DND-41 (cell line): ENCODE measurements at regions not wholly inside any gene's neighbourhood (a gene's known extent, or its start where the extent isn't known, plus 50 kb on each side); places are given as distances from the start of the nearest gene placed in this dataset.

Source experiments
- ATAC-seq: fragments of 200-7000 bp; cut with Tn5 transposase; 3 replicates; pipeline ENCODE4 v1.9.1; 2021; ENCODE audit warnings: low read depth; ENCODE audit not compliant: insufficient read depth
- DNase-seq: peaks from one replicate; pipeline ENCODE4 v3.0.0-alpha.2; 2020
- H2AFZ ChIP-seq: 2 replicates; pipeline ENCODE4 v1.6.0; 2012; ENCODE audit warnings: low read depth, low read length
- H3K27ac ChIP-seq: 2 replicates; pipeline ENCODE4 v1.5.1; 2012; ENCODE audit warnings: low read length, inconsistent platforms
- H3K27me3 ChIP-seq: fragments of 200-600 bp; sonication (generic); 2 replicates; pipeline ENCODE4 v1.6.0; 2012; ENCODE audit warnings: low read length, mild to moderate bottlenecking, inconsistent platforms; ENCODE audit not compliant: insufficient read depth, poor library complexity
- H3K36me3 ChIP-seq: 2 replicates; pipeline ENCODE4 v1.5.1; 2012; ENCODE audit warnings: low read length, inconsistent platforms; ENCODE audit not compliant: insufficient read depth
- H3K4me1 ChIP-seq: 2 replicates; pipeline ENCODE4 v1.5.1; 2012; ENCODE audit warnings: mild to moderate bottlenecking, low read length; ENCODE audit not compliant: insufficient read depth
- H3K4me2 ChIP-seq: 2 replicates; pipeline ENCODE4 v1.6.0; 2012; ENCODE audit warnings: mild to moderate bottlenecking, moderate library complexity, low read length, inconsistent platforms; ENCODE audit not compliant: insufficient read depth
- H3K4me3 ChIP-seq, 2 experiments: fragments of 200-600 bp in 1 of 2; shearing (Covaris generic) in 1 of 2; 2 replicates each; pipeline ENCODE4 v1.5.1; 2012 to 2016; ENCODE audit warnings: inconsistent platforms in 2 of 2, low read length in 2 of 2, mild to moderate bottlenecking in 2 of 2, low read depth in 1 of 2, moderate library complexity in 1 of 2
- H3K79me2 ChIP-seq: 2 replicates; pipeline ENCODE4 v1.6.0; 2012; ENCODE audit warnings: low read length, inconsistent platforms; ENCODE audit not compliant: insufficient read depth
- H3K9ac ChIP-seq: 2 replicates; pipeline ENCODE4 v1.6.0; 2012; ENCODE audit warnings: low read depth, mild to moderate bottlenecking, inconsistent platforms, low read length, moderate library complexity
- H3K9me3 ChIP-seq: 2 replicates; pipeline ENCODE4 v1.5.1; 2012; ENCODE audit warnings: low read length, moderate library complexity, mild to moderate bottlenecking, inconsistent platforms; ENCODE audit not compliant: insufficient read depth, severe bottlenecking
- H4K20me1 ChIP-seq: 2 replicates; pipeline ENCODE4 v1.6.0; 2012; ENCODE audit warnings: low read length; ENCODE audit not compliant: insufficient read depth
- EZH2 ChIP-seq: IDR thresholded peaks from 3 replicates; pipeline ENCODE4 v1.6.1; 2012; ENCODE audit warnings: borderline replicate concordance, low read depth, mild to moderate bottlenecking, moderate library complexity, low read length, inconsistent platforms; ENCODE audit not compliant: severe bottlenecking
- TF ChIP-seq, protein P1 (sequence below): IDR thresholded peaks from 2 replicates; pipeline ENCODE4 v1.5.1; 2012; ENCODE audit warnings: borderline replicate concordance, low read length, moderate library complexity, mild to moderate bottlenecking; ENCODE audit not compliant: poor library complexity, severe bottlenecking; ENCODE audit errors: extremely low read depth

GRCh38 chr17:77487211-77487629 lies 346.5 kb downstream of the SEC14L1 start:
- H3K9ac ChIP-seq, result no peak overlapping the region
- peaks cover 99% of the 10 kb centered on the region for H3K36me3 ChIP-seq
- no peak overlapping the region for H3K4me2 ChIP-seq
- peaks cover 93% of the 10 kb centered on the region for H4K20me1 ChIP-seq
- DNase-seq (no peak), ATAC-seq (no peak)
- peaks cover 83% of the 10 kb centered on the region for H3K79me2 ChIP-seq
- H3K9me3 ChIP-seq, result no peaks in the 10 kb centered on the region
- H3K27ac ChIP-seq, result no peak overlapping the region
- no peaks in the 10 kb centered on the region for H3K27me3 ChIP-seq
- H3K4me3 ChIP-seq, result no peak overlapping the region
- H2AFZ ChIP-seq, result no peak overlapping the region
- TF ChIP-seq, protein P1, sequence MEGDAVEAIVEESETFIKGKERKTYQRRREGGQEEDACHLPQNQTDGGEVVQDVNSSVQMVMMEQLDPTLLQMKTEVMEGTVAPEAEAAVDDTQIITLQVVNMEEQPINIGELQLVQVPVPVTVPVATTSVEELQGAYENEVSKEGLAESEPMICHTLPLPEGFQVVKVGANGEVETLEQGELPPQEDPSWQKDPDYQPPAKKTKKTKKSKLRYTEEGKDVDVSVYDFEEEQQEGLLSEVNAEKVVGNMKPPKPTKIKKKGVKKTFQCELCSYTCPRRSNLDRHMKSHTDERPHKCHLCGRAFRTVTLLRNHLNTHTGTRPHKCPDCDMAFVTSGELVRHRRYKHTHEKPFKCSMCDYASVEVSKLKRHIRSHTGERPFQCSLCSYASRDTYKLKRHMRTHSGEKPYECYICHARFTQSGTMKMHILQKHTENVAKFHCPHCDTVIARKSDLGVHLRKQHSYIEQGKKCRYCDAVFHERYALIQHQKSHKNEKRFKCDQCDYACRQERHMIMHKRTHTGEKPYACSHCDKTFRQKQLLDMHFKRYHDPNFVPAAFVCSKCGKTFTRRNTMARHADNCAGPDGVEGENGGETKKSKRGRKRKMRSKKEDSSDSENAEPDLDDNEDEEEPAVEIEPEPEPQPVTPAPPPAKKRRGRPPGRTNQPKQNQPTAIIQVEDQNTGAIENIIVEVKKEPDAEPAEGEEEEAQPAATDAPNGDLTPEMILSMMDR, result no peak
- TF ChIP-seq EZH2, result no peak
- no peaks in the 10 kb centered on the region; the same call in 1 of the 2 replicates for H3K4me1 ChIP-seq

DNA sequence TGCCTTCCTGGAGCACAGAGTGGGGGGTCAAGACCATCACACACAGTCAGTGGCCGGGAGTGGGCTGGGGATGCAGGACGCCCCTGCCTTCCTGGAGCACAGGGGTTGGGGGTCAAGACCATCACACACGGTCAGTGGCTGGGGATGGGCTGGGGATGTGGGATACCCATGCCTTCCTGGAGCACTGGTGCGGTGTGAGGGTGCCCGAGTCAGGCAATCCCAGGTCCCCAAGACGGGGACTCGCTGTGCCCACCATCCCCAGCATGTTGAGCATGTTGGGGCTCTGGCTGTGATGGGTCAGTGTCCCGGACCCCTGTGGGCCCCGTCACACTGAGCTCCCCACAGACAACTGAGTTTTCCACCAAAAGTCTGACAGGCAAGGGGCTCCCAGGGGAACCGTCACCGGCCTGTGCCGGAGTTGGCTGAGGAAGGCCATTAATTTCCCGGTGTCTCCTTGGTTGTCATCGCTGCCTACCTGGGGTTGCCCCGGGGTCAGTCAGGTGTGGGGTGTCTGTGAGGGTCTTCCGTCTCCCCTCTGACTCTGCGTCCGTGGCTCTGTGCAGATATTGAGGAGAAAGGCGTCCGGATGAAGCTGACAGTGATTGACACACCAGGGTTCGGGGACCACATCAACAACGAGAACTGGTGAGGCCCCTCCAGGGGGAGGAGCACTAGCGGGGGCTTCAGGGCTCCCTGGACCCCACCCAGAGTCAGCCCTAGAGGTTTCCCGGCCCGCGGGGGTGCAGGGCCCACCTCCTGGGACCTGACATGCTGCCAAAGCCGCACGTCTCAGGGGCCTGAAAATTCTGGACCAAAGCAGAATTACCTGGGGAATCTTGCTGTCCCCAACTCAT lies 347.1 kb downstream of the SEC14L1 start:
- no peak overlapping the region for H2AFZ ChIP-seq
- no peaks in the 10 kb centered on the region for H3K9me3 ChIP-seq
- no peak overlapping the region for H3K9ac ChIP-seq
- H3K27ac ChIP-seq, result no peak overlapping the region
- H3K79me2 ChIP-seq, result peaks cover 76% of the 10 kb centered on the region
- peaks cover 99% of the 10 kb centered on the region for H3K36me3 ChIP-seq
- no peaks in the 10 kb centered on the region; the same call in 1 of the 2 replicates for H3K4me1 ChIP-seq
- TF ChIP-seq, protein P1, result no peak
- no peak for TF ChIP-seq EZH2
- no peak overlapping the region for H3K4me2 ChIP-seq
- no peak overlapping the region for H3K4me3 ChIP-seq
- no peak for ATAC-seq
- H3K27me3 ChIP-seq, result no peaks in the 10 kb centered on the region
- DNase-seq, result no peak
- peaks cover 93% of the 10 kb centered on the region for H4K20me1 ChIP-seq

DNA sequence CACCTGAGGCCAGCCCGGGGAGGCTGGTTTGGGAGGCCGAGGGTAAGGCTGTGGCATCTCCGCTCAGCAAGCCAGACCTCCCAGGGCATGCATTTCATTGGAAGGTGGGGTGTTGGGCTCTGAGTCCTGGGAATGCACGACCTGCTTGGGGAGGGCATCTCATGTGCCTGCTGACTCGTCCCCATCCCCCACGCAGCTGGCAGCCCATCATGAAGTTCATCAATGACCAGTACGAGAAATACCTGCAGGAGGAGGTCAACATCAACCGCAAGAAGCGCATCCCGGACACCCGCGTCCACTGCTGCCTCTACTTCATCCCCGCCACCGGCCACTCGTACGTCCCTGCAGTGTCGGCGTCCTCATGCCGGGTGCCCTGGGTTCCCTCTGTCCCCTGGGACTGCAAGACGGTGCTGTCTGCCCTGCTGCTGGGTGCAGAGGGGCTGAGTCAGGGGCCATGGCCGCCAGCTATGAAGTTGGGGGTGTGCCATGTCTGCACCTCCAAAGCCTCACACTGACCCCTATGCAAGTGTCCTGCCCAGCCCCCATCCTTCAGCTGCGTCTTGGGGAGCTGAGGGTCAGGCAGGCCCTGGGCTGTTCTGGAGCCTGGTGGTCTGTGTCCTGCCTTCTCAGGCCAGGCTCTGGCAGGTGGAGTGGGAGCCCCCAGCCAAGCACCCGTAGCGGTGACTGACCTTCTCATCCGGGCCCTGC lies 347.9 kb downstream of the SEC14L1 start:
- Histone ChIP-seq H3K9ac (no peak overlapping the region), H2AFZ (no peak overlapping the region), H3K4me2 (no peak overlapping the region), H3K4me3 (no peak overlapping the region), H3K9me3 (no peaks in the 10 kb centered on the region), H3K79me2 (peaks cover 68% of the 10 kb centered on the region), H3K27me3 (no peaks in the 10 kb centered on the region), H3K27ac (no peak overlapping the region), H3K36me3 (peaks cover 99% of the 10 kb centered on the region), H3K4me1 (no peaks in the 10 kb centered on the region; the same call in 1 of the 2 replicates), H4K20me1 (peaks cover 91% of the 10 kb centered on the region)
- ATAC-seq (no peak), DNase-seq (no peak)
- TF ChIP-seq, protein P1, result no peak
- no peak for TF ChIP-seq EZH2
